HCT116 (cell line): ENCODE measurements at regions not wholly inside any gene's neighbourhood (a gene's known extent, or its start where the extent isn't known, plus 50 kb on each side); places are given as distances from the start of the nearest gene placed in this dataset.
"Not testable (repeated sequence)": the region's sequence is repeated elsewhere in the genome, so short reads cannot be mapped to it uniquely, and the experiment has no call there.

Source experiments
- ATF3 ChIP-seq: IDR thresholded peaks from 2 replicates; pipeline ENCODE4 v1.6.1; 2012
- CTCF ChIP-seq, 3 experiments: fragments of 200-600 bp in 1 of 3; sonication (generic) in 1 of 3; IDR thresholded peaks in 2 of 3; conservative IDR thresholded peaks in 1 of 3; 2 replicates each; pipeline ENCODE4 v1.5.1; 2012 to 2017; ENCODE audit warnings: low read depth in 2 of 3, low read length in 2 of 3, antibody characterized with exemption in 1 of 3, borderline replicate concordance in 1 of 3, control low read depth in 1 of 3, mild to moderate bottlenecking in 1 of 3, mixed read lengths in 1 of 3, mixed run types in 1 of 3, moderate library complexity in 1 of 3; ENCODE audit not compliant: insufficient read depth in 1 of 3
- EZH2 ChIP-seq: fragments of 200-600 bp; sonication (generic); IDR thresholded peaks from 2 replicates; pipeline ENCODE4 v1.6.1; 2017; ENCODE audit warnings: antibody characterized with exemption, mixed run types
- MAX ChIP-seq: IDR thresholded peaks from 2 replicates; pipeline ENCODE4 v1.6.1; 2012
- POLR2A ChIP-seq: IDR thresholded peaks from 2 replicates; pipeline ENCODE4 v1.7.0; 2011; ENCODE audit warnings: borderline replicate concordance; ENCODE audit not compliant: insufficient read depth, insufficient read length; ENCODE audit errors: extremely low read depth
- POLR2AphosphoS5 ChIP-seq: IDR thresholded peaks from 2 replicates; pipeline ENCODE4 v1.6.1; 2011; ENCODE audit warnings: mild to moderate bottlenecking, low read depth, low read length, moderate library complexity
- RAD21 ChIP-seq: IDR thresholded peaks from 2 replicates; pipeline ENCODE4 v1.6.1; 2012; ENCODE audit warnings: low read depth, mild to moderate bottlenecking

DNA sequence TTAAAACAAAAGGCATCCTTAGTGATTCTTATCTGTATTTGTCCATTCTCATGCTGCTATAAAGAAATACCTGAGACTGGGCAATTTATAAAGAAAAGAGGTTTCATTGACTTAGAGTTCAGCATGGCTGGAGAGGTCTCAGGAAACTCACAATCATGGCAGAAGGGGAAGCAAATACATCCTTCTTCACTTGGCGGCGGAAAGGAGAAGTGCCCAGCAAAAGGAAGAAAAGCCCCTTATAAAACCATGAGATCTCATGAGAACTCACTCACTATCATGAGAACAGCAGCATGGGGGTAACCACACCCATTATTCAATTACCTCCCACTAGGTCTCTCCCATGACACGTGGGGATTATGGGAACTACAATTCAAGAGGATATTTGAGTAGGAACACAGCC is 271.1 kb upstream of the PRKD1 start:
- TF ChIP-seq CTCF (IDR thresholded peaks at IDR 0.05 in 2 of 3, conservative IDR thresholded peaks at IDR 0.05 in 1 of 3; ENCODE audit: borderline replicate concordance in 1 of 3, insufficient read depth in 1 of 3, low read depth in 2 of 3, low read length in 2 of 3); POLR2AphosphoS5; POLR2A; ATF3; EZH2; MAX; RAD21: not testable (repeated sequence)
